Suppressor macrophage (primary cell): ENCODE measurements at regions not wholly inside any gene's neighbourhood (a gene's known extent, or its start where the extent isn't known, plus 50 kb on each side); places are given as distances from the start of the nearest gene placed in this dataset.
A peak's percentile ranks its signal among the peaks of the same experiment; 100 is the strongest.

Source experiments
- DNase-seq, 4 experiments: peaks; one replicate each; pipeline ENCODE4 v3.0.0-alpha.2; 2020 to 2022

- DNase-seq = peak; percentile 7 to 31 (median 26)
These were observed 153.8 kb downstream of the GNAI1 start for GRCh38 chr7:80288175-80289122.

- no peak for DNase-seq
These were observed 153.0 kb downstream of the GNAI1 start for GRCh38 chr7:80287400-80288174.

- DNase-seq = no peak
These were observed 152.0 kb downstream of the GNAI1 start for GRCh38 chr7:80286611-80287010.

GRCh38 chr7:80284855-80285254 lies 150.2 kb downstream of the GNAI1 start:
- DNase-seq = no peak

GRCh38 chr7:80279760-80280159 lies 145.1 kb downstream of the GNAI1 start:
- no peak for DNase-seq

- no peak for DNase-seq
These were observed 144.1 kb downstream of the GNAI1 start for GRCh38 chr7:80278737-80279136.

- DNase-seq = no peak
These were observed 143.1 kb downstream of the GNAI1 start for GRCh38 chr7:80277434-80278427.
